GM12878 (cell line): ENCODE measurements at regions not wholly inside any gene's neighbourhood (a gene's known extent, or its start where the extent isn't known, plus 50 kb on each side); places are given as distances from the start of the nearest gene placed in this dataset.

ENCODE experiments used
- ATAC-seq: fragments of 200-7000 bp; cut with Tn5 transposase; 3 replicates; pipeline ENCODE4 v1.9.1; 2020; ENCODE audit warnings: mild to moderate bottlenecking, moderate library complexity
- BruUV-seq: library from RNA; stranded (reverse); fragments of 400-500 nt; replicated peaks from 2 replicates; lab custom pipeline; 2021; lab: Mats Ljungman, UMichigan
- CTCF ChIA-PET: fragments of 300-600 bp; sonication (Branson Sonifier 250); formaldehyde crosslinking; extraction: SDS; loops from one replicate; lab custom pipeline; 2021; ENCODE audit warnings: inconsistent platforms; lab: Yijun Ruan, JAX
- POLR2A ChIA-PET: fragments of 350-600 bp; formaldehyde crosslinking; extraction: SDS; loops from one replicate; lab custom pipeline; 2021; ENCODE audit warnings: inconsistent platforms; lab: Charles Lee
- RAD21 ChIA-PET: fragments of 300-600 bp; sonication (Branson Sonifier 250); formaldehyde crosslinking; loops from one replicate; lab custom pipeline; 2023; ENCODE audit warnings: antibody characterized with exemption; ENCODE audit not compliant: unreplicated experiment; lab: Charles Lee
- SMC1A ChIA-PET: fragments of 300-600 bp; sonication (Branson Sonifier 250); formaldehyde crosslinking; loops from one replicate; lab custom pipeline; 2023; ENCODE audit not compliant: unreplicated experiment, uncharacterized antibody; lab: Charles Lee
- DNase-seq: peaks from one replicate; pipeline ENCODE4 v3.0.0-alpha.2; 2011; ENCODE audit warnings: low read depth, low spot score
- FAIRE-seq: peaks from 3 replicates; lab custom pipeline; 2011; peaks lifted over from hg19 to GRCh38; lab: Jason Lieb, UNC
- H2AFZ ChIP-seq: 2 replicates; pipeline ENCODE4 v1.6.0; 2011; ENCODE audit warnings: low read depth, low read length, control low read depth; ENCODE audit not compliant: control insufficient read depth
- H3K27ac ChIP-seq: 2 replicates; pipeline ENCODE4 v1.5.1; 2011; ENCODE audit warnings: control low read depth; ENCODE audit not compliant: control insufficient read depth, insufficient read depth
- H3K27me3 ChIP-seq, 2 experiments: replicated peaks in 1 of 2; 2 replicates each; pipeline versions ENCODE4 v1.6.0 to v1.6.1; 2011; ENCODE audit warnings: low read length in 1 of 2; ENCODE audit not compliant: control insufficient read depth in 2 of 2, insufficient read depth in 2 of 2
- H3K36me3 ChIP-seq, 2 experiments: 2 replicates each; pipeline ENCODE4 v1.5.1; 2011; ENCODE audit warnings: low read length in 1 of 2; ENCODE audit not compliant: control insufficient read depth in 2 of 2, insufficient read depth in 2 of 2
- H3K4me1 ChIP-seq: 2 replicates; pipeline ENCODE4 v1.6.1; 2011; ENCODE audit warnings: mild to moderate bottlenecking, low read length, moderate library complexity, mixed read lengths; ENCODE audit not compliant: control insufficient read depth, insufficient read depth
- H3K4me2 ChIP-seq: 2 replicates; pipeline ENCODE4 v1.6.0; 2011; ENCODE audit warnings: control low read depth; ENCODE audit not compliant: control insufficient read depth, insufficient read depth
- H3K4me3 ChIP-seq: fragments of 200-600 bp; sonication (generic); 2 replicates; pipeline ENCODE4 v1.5.1; 2016
- H3K79me2 ChIP-seq: 2 replicates; pipeline ENCODE4 v1.6.0; 2011; ENCODE audit warnings: low read length; ENCODE audit not compliant: control insufficient read depth, insufficient read depth
- H3K9ac ChIP-seq: 2 replicates; pipeline ENCODE4 v1.8.0; 2011; ENCODE audit warnings: low read length, control low read depth, mixed read lengths; ENCODE audit not compliant: control insufficient read depth, insufficient read depth
- H3K9me3 ChIP-seq: replicated peaks from 3 replicates; pipeline ENCODE4 v1.5.1; 2011; ENCODE audit warnings: mild to moderate bottlenecking, low read length; ENCODE audit not compliant: control insufficient read depth, insufficient read depth
- H4K20me1 ChIP-seq: 2 replicates; pipeline ENCODE4 v1.6.0; 2011; ENCODE audit not compliant: control insufficient read depth, insufficient read depth
- ATF7 ChIP-seq: fragments of 450-650 bp; IDR thresholded peaks from 2 replicates; pipeline ENCODE4 v1.6.1; 2016; ENCODE audit warnings: low read depth, mild to moderate bottlenecking
- CEBPB ChIP-seq, 2 experiments: fragments of 150-350 bp in 1 of 2; IDR thresholded peaks; 2 replicates each; pipeline ENCODE4 v1.6.1; 2012 to 2014; ENCODE audit warnings: low read depth in 2 of 2, low read length in 2 of 2, borderline replicate concordance in 1 of 2, inconsistent platforms in 1 of 2
- CREM ChIP-seq: IDR thresholded peaks from 2 replicates; pipeline ENCODE4 v1.6.1; 2014; ENCODE audit warnings: antibody characterized with exemption, low read depth
- MTA3 ChIP-seq: IDR thresholded peaks from 2 replicates; pipeline ENCODE4 v1.6.1; 2012; ENCODE audit warnings: low read length, inconsistent platforms, borderline replicate concordance
- RAD51 ChIP-seq: fragments of 450-650 bp; IDR thresholded peaks from 2 replicates; pipeline ENCODE4 v1.6.1; 2016; ENCODE audit warnings: moderate library complexity, mild to moderate bottlenecking, inconsistent platforms
- RUNX3 ChIP-seq: IDR thresholded peaks from 2 replicates; pipeline ENCODE4 v1.6.1; 2012; ENCODE audit warnings: low read length, inconsistent platforms
- SUPT20H ChIP-seq: IDR thresholded peaks from 2 replicates; pipeline ENCODE4 v1.6.1; 2011; ENCODE audit warnings: low read depth, mild to moderate bottlenecking, low read length, moderate library complexity, borderline replicate concordance; ENCODE audit not compliant: control insufficient read depth
- WGBS: methylation state at CpG from one replicate; pipeline ENCODE4 v1.1.6; 2016; ENCODE audit warnings: low lambda C conversion rate; ENCODE audit not compliant: insufficient replicate concordance, insufficient coverage; ENCODE audit errors: missing lambda C conversion rate; 5-methylcytosine and 5-hydroxymethylcytosine counted together
- in situ Hi-C: fragments of 300-500 bp; cut with MboI; formaldehyde crosslinking; loops from 9 replicates; pipeline ENCODE4 v1.14.3; 2018; ENCODE audit warnings: mixed read lengths
- intact Hi-C: fragments of 100-400 bp; cut with micrococcal nuclease; formaldehyde crosslinking; loops from one replicate; pipeline ENCODE4 v1.14.2; 2022; ENCODE audit not compliant: unreplicated experiment
- TF ChIP-seq, protein P1 (sequence below): fragments of 450-650 bp; IDR thresholded peaks from 2 replicates; pipeline ENCODE4 v1.6.1; 2017; ENCODE audit warnings: antibody characterized with exemption, mild to moderate bottlenecking, moderate library complexity
- TF ChIP-seq, protein P2 (sequence below): IDR thresholded peaks from 2 replicates; pipeline ENCODE4 v1.6.1; 2012; ENCODE audit warnings: low read depth, low read length, improper control_type of control experiment
- TF ChIP-seq, protein P3 (sequence below): fragments of 450-650 bp; IDR thresholded peaks from 2 replicates; pipeline ENCODE4 v1.6.1; 2016; ENCODE audit warnings: mild to moderate bottlenecking
- TF ChIP-seq, protein P4 (sequence below): fragments of 450-650 bp; IDR thresholded peaks from 2 replicates; pipeline ENCODE4 v1.6.1; 2017; ENCODE audit warnings: low read depth, mild to moderate bottlenecking, moderate library complexity

DNA sequence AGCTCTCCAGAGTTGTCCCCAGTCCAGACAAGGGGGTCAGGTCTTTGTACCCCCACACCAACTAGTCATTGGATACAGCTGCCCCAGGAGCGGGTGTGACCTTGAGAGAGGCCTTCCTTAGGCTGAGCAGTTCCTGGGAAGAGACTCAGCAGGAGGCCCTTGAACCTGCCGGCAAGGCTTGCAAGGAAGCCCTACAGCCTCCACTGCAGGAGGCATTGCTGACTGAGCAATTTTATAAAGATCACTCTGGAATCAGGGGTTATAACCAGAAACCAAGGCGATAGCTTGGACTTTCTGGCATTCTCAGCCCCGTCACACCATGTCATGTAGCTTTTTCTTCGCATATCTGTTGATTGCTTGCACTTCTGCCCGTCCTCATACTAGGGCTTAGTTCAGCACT lies 291.3 kb upstream of the CRY1 start:
- H3K4me2 ChIP-seq: no peak overlapping the region
- no peak for DNase-seq
- ATAC-seq: no peak
- no peak overlapping the region for H3K27ac ChIP-seq
- H3K36me3 ChIP-seq: no peaks in the 10 kb centered on the region
- H4K20me1 ChIP-seq: no peaks in the 10 kb centered on the region
- no peaks in the 10 kb centered on the region for H3K4me1 ChIP-seq
- ChIA-PET SMC1A (no interaction called here), CTCF (interaction anchor here (0.7 kb wide), 1 partner anchor 20 kb away, joined by 3 read pairs; no protein-coding TSS in a partner anchor), RAD21 (no interaction called here), POLR2A (no interaction called here)
- in situ Hi-C loops (no loop called here), intact Hi-C loops (no loop called here)
- no peaks in the 10 kb centered on the region for H3K27me3 ChIP-seq
- H2AFZ ChIP-seq: no peak overlapping the region
- no peak for FAIRE-seq
- no peaks in the 10 kb centered on the region for H3K79me2 ChIP-seq
- H3K9ac ChIP-seq: no peak overlapping the region
- no peak for TF ChIP-seq MTA3
- no peak for TF ChIP-seq CREM
- TF ChIP-seq RUNX3: no peak
- H3K4me3 ChIP-seq: no peak overlapping the region
- BruUV-seq: no TSS peak
- H3K9me3 ChIP-seq: no peaks in the 10 kb centered on the region; the same call in 1 of the 3 replicates
- WGBS: 48% methylated on average over 6 of the region's 6 CpGs

DNA sequence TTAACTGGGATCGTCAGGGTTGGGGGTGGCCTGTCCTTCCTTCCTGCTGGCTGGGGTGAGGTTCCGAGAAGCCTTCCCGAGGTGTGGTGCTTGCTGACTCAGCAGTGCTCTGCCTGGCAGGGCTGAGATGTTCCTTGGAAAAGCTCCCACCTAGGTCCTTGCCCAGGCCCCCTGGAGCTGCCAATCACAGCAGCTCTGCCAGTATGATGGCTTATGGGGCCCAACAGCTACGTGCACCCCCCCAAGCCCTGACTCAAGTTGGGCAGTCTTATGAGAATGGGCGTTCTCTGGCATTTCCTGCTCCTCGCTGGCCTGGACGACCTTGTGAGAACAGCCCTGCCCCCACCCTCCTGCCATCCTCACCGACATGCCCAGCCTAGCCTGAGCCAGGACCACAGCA lies 292.2 kb upstream of the CRY1 start:
- Histone ChIP-seq H3K36me3 (no peaks in the 10 kb centered on the region), H3K9ac (no peak overlapping the region), H3K4me2 (no peak overlapping the region), H4K20me1 (no peaks in the 10 kb centered on the region), H2AFZ (no peak overlapping the region), H3K27ac (no peak overlapping the region), H3K27me3 (no peaks in the 10 kb centered on the region), H3K4me3 (no peak overlapping the region), H3K9me3 (no peaks in the 10 kb centered on the region; the same call in 2 of the 3 replicates), H3K4me1 (no peaks in the 10 kb centered on the region), H3K79me2 (no peaks in the 10 kb centered on the region)
- DNase-seq (no peak), ATAC-seq (no peak), FAIRE-seq (no peak)
- no TSS peak for BruUV-seq
- 5% methylated on average over 8 of the region's 8 CpGs for WGBS
- ChIA-PET SMC1A (no interaction called here), RAD21 (no interaction called here), POLR2A (no interaction called here), CTCF (no interaction called here)
- in situ Hi-C loops: no loop called here
- intact Hi-C loops: no loop called here
- TF ChIP-seq, protein P1, sequence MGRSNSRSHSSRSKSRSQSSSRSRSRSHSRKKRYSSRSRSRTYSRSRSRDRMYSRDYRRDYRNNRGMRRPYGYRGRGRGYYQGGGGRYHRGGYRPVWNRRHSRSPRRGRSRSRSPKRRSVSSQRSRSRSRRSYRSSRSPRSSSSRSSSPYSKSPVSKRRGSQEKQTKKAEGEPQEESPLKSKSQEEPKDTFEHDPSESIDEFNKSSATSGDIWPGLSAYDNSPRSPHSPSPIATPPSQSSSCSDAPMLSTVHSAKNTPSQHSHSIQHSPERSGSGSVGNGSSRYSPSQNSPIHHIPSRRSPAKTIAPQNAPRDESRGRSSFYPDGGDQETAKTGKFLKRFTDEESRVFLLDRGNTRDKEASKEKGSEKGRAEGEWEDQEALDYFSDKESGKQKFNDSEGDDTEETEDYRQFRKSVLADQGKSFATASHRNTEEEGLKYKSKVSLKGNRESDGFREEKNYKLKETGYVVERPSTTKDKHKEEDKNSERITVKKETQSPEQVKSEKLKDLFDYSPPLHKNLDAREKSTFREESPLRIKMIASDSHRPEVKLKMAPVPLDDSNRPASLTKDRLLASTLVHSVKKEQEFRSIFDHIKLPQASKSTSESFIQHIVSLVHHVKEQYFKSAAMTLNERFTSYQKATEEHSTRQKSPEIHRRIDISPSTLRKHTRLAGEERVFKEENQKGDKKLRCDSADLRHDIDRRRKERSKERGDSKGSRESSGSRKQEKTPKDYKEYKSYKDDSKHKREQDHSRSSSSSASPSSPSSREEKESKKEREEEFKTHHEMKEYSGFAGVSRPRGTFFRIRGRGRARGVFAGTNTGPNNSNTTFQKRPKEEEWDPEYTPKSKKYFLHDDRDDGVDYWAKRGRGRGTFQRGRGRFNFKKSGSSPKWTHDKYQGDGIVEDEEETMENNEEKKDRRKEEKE: no peak
- no peak for TF ChIP-seq SUPT20H
- TF ChIP-seq, protein P2, sequence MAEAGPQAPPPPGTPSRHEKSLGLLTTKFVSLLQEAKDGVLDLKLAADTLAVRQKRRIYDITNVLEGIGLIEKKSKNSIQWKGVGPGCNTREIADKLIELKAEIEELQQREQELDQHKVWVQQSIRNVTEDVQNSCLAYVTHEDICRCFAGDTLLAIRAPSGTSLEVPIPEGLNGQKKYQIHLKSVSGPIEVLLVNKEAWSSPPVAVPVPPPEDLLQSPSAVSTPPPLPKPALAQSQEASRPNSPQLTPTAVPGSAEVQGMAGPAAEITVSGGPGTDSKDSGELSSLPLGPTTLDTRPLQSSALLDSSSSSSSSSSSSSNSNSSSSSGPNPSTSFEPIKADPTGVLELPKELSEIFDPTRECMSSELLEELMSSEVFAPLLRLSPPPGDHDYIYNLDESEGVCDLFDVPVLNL: no peak
- no peak for TF ChIP-seq CEBPB (IDR thresholded peaks at IDR 0.05; ENCODE audit: borderline replicate concordance in 1 of 2, low read depth in 2 of 2, low read length in 2 of 2)
- TF ChIP-seq, protein P3, sequence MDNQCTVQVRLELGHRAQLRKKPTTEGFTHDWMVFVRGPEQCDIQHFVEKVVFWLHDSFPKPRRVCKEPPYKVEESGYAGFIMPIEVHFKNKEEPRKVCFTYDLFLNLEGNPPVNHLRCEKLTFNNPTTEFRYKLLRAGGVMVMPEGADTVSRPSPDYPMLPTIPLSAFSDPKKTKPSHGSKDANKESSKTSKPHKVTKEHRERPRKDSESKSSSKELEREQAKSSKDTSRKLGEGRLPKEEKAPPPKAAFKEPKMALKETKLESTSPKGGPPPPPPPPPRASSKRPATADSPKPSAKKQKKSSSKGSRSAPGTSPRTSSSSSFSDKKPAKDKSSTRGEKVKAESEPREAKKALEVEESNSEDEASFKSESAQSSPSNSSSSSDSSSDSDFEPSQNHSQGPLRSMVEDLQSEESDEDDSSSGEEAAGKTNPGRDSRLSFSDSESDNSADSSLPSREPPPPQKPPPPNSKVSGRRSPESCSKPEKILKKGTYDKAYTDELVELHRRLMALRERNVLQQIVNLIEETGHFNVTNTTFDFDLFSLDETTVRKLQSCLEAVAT: no peak
- TF ChIP-seq, protein P4, sequence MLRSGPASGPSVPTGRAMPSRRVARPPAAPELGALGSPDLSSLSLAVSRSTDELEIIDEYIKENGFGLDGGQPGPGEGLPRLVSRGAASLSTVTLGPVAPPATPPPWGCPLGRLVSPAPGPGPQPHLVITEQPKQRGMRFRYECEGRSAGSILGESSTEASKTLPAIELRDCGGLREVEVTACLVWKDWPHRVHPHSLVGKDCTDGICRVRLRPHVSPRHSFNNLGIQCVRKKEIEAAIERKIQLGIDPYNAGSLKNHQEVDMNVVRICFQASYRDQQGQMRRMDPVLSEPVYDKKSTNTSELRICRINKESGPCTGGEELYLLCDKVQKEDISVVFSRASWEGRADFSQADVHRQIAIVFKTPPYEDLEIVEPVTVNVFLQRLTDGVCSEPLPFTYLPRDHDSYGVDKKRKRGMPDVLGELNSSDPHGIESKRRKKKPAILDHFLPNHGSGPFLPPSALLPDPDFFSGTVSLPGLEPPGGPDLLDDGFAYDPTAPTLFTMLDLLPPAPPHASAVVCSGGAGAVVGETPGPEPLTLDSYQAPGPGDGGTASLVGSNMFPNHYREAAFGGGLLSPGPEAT: no peak
- TF ChIP-seq ATF7: no peak
- no peak for TF ChIP-seq RAD51
